GM19023 (cell line): ENCODE measurements at regions not wholly inside any gene's neighbourhood (a gene's known extent, or its start where the extent isn't known, plus 50 kb on each side); places are given as distances from the start of the nearest gene placed in this dataset.
"Not testable (repeated sequence)": the region's sequence is repeated elsewhere in the genome, so short reads cannot be mapped to it uniquely, and the experiment has no call there.

Experiments
- ATAC-seq: cut with Tn5 transposase; IDR thresholded peaks from one replicate; pipeline ENCODE4 v1.9.1; 2021; ENCODE audit warnings: mild to moderate bottlenecking, moderate library complexity; ENCODE audit not compliant: unreplicated experiment

GRCh38 chr11:79672786-79673185, 232.0 kb upstream of the TENM4 start:
- ATAC-seq, result no peak

GRCh38 chr11:79671401-79671800, 230.6 kb upstream of the TENM4 start:
- ATAC-seq, result no peak

DNA sequence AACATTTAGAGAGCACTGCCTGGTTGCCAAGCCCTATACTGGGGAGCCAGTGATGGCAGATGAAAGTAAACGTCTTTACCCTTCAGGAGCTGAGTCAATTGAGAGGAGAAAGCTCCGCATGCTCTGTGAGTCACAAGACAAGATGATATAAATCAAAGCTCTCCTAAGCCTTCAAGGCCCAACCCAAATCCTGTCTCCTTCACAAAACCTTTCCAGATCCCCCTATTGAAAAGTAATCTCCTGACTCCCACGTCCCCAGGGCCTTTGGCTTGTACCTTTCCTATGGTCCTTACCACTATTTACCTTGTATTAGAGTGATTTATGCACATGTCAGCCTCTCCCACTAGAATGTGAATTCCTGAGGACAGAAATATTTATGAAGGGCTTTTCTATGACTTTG, 230.1 kb upstream of the TENM4 start:
- ATAC-seq, result no peak

- ATAC-seq, result no peak
Measured at GRCh38 chr11:79668575-79668974, 227.7 kb upstream of the TENM4 start.

DNA sequence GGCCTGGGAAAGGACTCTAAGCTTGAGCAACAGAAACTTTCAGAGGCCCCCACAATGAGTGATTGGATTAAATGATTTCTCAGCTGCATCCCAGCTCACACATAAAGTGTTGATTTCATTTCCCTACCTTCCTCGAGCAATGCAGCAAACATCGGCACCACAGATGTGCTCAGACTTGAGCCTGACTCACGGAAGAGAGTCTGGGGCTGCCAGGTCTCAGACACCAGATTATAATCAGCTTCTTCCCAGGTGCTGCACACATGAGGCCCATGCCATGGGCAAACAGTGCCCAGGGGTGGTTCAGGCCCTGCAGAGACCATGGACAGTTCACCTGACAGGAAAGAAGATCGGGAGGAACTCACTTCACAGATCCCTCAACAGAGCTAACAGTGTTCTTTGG, 226.6 kb upstream of the TENM4 start:
- ATAC-seq, result no peak

DNA sequence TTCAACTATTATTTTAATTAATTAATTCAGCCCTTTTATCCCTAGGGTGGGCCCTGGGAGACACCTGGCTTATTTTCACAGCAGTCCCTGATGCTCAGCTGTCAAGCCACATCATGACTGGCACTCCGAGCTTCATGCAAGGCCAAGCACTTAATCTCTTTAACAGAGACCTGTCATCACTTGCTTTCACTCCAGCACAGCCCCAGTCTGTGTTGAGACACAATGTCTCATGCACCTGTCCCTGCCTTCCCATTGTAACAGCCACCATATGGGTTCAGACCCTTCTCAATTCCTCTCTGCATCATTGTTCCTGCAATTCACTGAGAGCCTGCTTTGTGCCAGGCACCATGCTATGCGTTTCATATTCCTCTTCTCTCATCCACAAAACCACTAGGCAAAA, 222.2 kb upstream of the TENM4 start:
- no peak for ATAC-seq

GRCh38 chr11:79661373-79661772, 220.5 kb upstream of the TENM4 start:
- no peak for ATAC-seq

DNA sequence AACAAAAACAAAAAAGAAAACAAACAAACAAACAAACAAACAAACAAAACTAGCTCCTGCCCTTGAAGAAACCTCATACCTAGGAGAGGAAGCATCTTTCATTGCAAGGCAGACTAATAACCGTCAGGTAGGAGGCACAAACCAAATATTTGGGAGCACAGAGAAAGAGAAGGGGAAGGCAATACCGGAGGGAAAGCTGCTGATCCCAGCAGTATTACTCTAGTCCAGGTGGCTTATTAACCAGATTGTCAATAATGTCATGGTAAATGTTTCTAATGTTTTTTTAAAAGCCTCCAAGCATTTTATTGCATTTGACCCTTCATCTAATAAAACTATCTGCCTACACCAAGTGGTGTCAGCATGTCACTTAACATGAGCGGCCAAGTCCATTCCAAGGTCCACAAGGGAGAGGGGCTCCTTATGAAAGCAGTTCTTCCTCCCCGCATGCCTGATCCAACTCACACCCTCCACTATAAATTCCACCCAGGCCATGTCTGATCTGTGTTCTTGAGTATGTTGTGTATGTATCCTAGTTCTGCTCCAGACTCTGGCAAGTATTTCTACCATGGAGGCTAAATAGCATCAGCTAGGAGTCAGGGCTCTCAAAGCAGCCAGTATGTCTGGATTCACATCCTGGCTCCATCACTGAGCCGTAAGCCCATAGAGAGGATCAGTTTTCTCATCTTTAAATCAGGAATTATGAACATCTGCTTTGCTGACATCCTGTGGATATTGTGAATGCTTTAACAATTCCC, 208.1 kb upstream of the TENM4 start:
- no peak for ATAC-seq

DNA sequence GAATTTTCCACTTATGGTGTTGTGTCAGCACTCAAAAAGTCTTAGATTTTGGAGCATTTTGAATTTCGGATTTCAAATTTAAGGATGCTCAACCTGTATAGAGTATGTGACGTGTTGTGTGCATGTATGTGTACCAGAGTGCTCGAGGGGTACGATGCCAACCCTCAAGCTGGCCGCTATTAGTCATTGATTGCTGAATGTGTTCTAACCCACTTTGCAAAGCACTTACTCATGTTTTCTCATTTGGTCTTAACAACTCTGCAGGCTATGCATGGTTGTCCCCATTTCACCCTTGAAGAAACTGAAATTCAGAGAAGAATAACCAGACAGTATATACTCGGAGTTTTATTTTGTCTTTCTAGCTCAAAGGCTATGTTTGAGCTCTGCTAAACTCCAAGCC, 196.4 kb upstream of the TENM4 start:
- no peak for ATAC-seq

GRCh38 chr11:79634905-79635304, 194.1 kb upstream of the TENM4 start:
- no peak for ATAC-seq

DNA sequence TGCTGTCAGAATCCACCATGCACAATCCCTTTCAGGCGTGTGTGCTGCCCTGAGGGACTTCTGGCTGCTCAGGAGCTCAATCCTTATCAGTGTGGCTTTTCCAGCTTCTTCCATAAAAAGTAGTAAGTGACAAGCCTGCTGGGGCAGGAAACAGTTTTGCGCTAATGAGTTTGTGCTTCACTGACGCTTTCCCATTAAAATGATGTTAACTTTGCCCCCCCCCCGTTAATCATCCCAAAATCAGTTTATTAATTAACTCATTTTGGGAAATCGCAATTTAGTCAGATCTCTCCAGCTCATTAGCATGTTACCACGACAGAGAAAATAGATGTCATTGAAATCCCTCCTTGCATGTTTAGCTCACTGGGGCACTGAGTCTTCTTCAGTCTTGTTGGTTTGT, 186.5 kb upstream of the TENM4 start:
- no peak for ATAC-seq

DNA sequence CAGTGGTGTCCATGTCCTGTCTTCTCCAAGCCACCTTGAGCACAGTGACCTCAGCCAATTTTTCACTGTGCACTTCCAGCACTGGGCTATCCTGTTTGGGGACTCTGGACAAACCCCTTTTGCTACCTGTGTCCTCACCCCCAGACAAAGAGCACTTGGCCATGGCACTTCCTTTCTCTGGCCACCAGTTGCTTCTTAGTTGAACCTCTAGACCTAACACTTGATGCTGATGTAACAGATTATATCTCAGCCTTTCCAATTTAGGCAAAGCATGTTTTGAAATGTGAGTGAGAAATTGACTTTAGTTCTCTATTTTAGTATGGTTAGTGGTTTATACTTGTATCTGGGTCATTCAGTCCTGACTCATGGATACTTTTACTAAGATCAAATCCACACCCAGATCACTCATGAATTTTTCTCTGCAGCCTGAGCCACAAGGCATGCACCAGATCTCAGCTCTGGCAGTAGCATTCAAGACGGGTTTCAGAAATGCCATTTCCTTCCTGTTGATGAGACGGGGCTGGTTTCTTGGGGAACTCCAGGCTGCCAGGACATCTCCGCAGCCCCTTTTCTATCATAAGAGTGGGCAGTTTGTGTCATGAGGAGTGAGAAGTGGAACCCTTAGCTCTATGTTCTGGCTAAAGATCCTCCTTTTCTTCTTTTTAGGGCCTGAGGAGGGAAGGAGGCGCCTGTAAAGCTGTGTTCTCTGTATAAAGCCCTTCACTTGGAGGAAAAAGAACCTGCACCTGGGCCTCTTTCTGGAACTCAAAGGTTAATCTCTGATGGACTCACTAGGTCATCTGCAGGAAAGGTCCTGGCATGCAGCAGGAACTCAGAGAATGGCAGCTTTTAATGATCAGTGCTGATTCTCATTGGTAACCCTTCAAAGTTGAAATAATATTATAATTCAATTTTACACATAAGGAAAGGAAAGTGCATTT, 185.6 kb upstream of the TENM4 start:
- no peak for ATAC-seq

- ATAC-seq, result no peak
Measured at GRCh38 chr11:79623375-79623774, 182.5 kb upstream of the TENM4 start.

GRCh38 chr11:79617561-79617960, 176.7 kb upstream of the TENM4 start:
- no peak for ATAC-seq

DNA sequence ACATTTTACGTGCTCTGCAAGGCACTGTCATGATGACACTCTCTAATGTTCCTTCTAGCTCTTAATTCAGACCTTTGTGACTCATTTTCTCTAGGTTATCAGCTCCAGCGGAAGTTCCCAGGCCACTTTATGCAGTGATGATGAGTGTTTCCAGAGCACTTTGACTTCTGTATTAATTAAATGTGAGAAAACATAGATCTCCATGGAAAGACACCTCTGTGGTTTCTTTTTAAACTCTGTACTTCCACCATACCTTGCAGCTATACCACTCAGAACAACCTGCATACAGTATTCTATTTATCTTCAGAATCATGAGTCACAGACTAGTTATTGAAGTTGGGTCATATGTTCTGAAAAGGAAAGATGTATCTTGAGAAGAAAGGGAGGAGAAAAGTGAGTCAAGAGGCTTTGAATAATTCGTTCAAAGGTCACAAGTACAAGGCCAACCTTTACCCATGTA, 175.6 kb upstream of the TENM4 start:
- no peak for ATAC-seq

DNA sequence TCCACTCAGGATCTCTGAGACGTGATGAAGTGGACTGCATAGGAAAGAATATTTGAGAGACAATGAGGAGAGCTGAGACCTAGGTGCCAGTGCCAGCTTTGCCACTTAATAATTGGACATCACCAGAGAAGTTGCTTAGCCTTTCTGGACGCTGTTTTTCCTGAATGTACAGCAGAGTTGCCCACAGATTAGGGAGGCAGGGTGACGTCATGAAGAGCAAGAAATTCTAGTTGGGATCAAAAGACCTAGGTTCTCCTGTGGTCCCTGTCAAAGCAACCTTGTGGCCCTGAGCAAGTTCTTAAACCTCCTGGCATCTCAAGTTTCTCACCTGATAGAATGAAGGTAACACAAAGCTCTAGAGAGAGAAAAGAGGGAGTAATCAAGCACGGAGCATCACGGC, 174.6 kb upstream of the TENM4 start:
- ATAC-seq, result no peak

GRCh38 chr11:79610678-79611077, 169.8 kb upstream of the TENM4 start:
- no peak for ATAC-seq

- ATAC-seq, result no peak
Measured at GRCh38 chr11:79610139-79610538, 169.3 kb upstream of the TENM4 start.

- ATAC-seq, result no peak
Measured at GRCh38 chr11:79609511-79609910, 168.7 kb upstream of the TENM4 start.

DNA sequence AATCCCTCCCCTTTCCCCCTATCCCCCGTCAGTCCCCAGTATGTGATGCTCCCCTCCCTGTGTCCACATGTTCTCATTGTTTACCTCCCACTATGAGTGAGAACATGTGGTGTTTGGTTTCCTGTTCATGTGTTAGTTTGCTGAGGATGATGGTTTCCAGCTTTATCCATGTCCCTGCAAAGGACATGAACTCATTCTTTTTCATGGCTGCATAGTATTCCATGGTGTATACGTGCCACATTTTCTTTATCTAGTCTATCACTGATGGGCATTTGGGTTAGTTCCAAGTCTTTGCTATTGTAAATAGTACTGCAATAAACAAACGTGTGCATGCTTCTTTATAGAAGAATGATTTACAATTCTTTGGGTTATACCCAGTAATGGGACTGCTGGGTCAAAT, 165.6 kb upstream of the TENM4 start:
- ATAC-seq, result not testable (repeated sequence)

DNA sequence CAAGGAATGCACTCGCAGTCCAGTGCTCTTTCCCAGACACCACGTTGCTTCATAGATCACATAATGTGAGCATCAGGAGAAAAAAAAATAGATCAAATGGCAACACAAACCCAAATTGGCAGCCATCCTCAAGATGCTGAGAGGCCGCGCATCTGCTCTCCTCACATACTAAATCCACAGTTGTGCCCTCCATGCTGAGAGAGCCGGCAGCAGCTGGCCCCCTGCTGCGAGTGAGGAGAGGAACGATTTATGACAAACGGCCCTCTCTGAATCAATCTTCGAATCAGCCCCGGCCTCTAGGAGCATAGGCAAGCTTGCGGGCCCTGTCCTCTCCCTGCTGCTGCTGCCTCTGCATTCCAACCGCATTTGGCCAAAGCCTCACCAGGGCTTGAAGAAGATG, 159.9 kb upstream of the TENM4 start:
- ATAC-seq, result no peak

- no peak for ATAC-seq
Measured at GRCh38 chr11:79594834-79595233, 154.0 kb upstream of the TENM4 start.
